H1 (cell line): ENCODE measurements at regions not wholly inside any gene's neighbourhood (a gene's known extent, or its start where the extent isn't known, plus 50 kb on each side); places are given as distances from the start of the nearest gene placed in this dataset.

Source experiments
- ATF3 ChIP-seq: IDR thresholded peaks from 2 replicates; pipeline ENCODE4 v1.6.1; 2011; ENCODE audit warnings: low read depth, mild to moderate bottlenecking, low read length; ENCODE audit not compliant: insufficient read depth
- HDAC6 ChIP-seq: IDR thresholded peaks from one replicate; pipeline ENCODE4 v1.7.1; 2012; ENCODE audit warnings: low read depth, mild to moderate bottlenecking, inconsistent platforms, low read length, moderate library complexity
- SIX5 ChIP-seq: IDR thresholded peaks from 2 replicates; pipeline ENCODE4 v1.6.1; 2011; ENCODE audit warnings: mild to moderate bottlenecking, low read depth, low read length

GRCh38 chr1:216812966-216813365 lies 89.7 kb upstream of the ESRRG start (continued):
- no peak for TF ChIP-seq HDAC6
- no peak for TF ChIP-seq ATF3
- TF ChIP-seq SIX5 = no peak
- TF ChIP-seq, all 59 proteins: peak for 0
